HepG2 (cell line): ENCODE measurements at regions not wholly inside any gene's neighbourhood (a gene's known extent, or its start where the extent isn't known, plus 50 kb on each side); places are given as distances from the start of the nearest gene placed in this dataset.

ENCODE experiments used
- CTCF ChIP-seq: sonication (generic); formaldehyde crosslinking; IDR thresholded peaks from 2 replicates; pipeline ENCODE4 v1.5.0; 2020; ENCODE audit warnings: mild to moderate bottlenecking, missing genetic modification reagents, moderate library complexity
- PBX3 ChIP-seq: sonication (generic); formaldehyde crosslinking; IDR thresholded peaks from 2 replicates; pipeline ENCODE4 v1.8.1; 2023; ENCODE audit warnings: missing genetic modification reagents, inconsistent platforms, borderline replicate concordance
- SMAD3 ChIP-seq: sonication (generic); formaldehyde crosslinking; IDR thresholded peaks from 2 replicates; pipeline ENCODE4 v1.4.0; 2020; ENCODE audit warnings: missing genetic modification reagents
- ZBTB33 ChIP-seq: sonication (generic); formaldehyde crosslinking; IDR thresholded peaks from 2 replicates; pipeline ENCODE4 v1.4.0; 2020; ENCODE audit warnings: missing genetic modification reagents

- no peak for TF ChIP-seq PBX3 (CRISPR knock-in tag)
- no peak for TF ChIP-seq SMAD3
- TF ChIP-seq ZBTB33 (CRISPR knock-in tag), result no peak
- TF ChIP-seq CTCF (CRISPR knock-in tag), result no peak
These were observed 239.0 kb downstream of the TMX3 start for GRCh38 chr18:68475883-68476282.
